ENCODE measurements at regions not wholly inside any gene's neighbourhood (a gene's known extent, or its start where the extent isn't known, plus 50 kb on each side); places are given as distances from the start of the nearest gene placed in this dataset.

- Histone ChIP-seq H3K18ac (ENCODE audit: extremely low read depth, low read length) (no peak overlapping the region), H3K9ac (replicated peaks in 1 of 4; ENCODE audit: extremely low read depth in 1 of 4, low read depth in 3 of 4, low read length in 3 of 4) (no peak overlapping the region), H4K5ac (ENCODE audit: insufficient read length, low read depth, low read length) (no peak overlapping the region), H3K4me2 (ENCODE audit: insufficient read depth in 1 of 2, low read depth in 2 of 2, low read length in 2 of 2) (no peak overlapping the region), H3K36me3 (ENCODE audit: control insufficient read depth in 2 of 4, insufficient read depth in 4 of 4, low read length in 3 of 4) (no peaks in the 10 kb centered on the region), H4K91ac (replicated peaks; ENCODE audit: insufficient read length, low read length) (no peak overlapping the region), H2BK15ac (ENCODE audit: low read length) (no peak overlapping the region), H3K9me3 (ENCODE audit: insufficient read depth in 2 of 2, low read depth in 1 of 2, low read length in 1 of 2) (no peaks in the 10 kb centered on the region), H2BK120ac (replicated peaks; ENCODE audit: low read depth, low read length) (no peak overlapping the region), H2BK5ac (ENCODE audit: low read depth, low read length) (no peak overlapping the region), H4K20me1 (replicated peaks in 1 of 2; ENCODE audit: control insufficient read depth in 1 of 2, insufficient read depth in 2 of 2, low read length in 2 of 2) (no peaks in the 10 kb centered on the region), H2AK5ac (ENCODE audit: low read depth, low read length) (no peak overlapping the region), H3K23me2 (ENCODE audit: low read depth, low read length) (no peaks in the 10 kb centered on the region), H3K56ac (replicated peaks; ENCODE audit: insufficient read length, low read depth, low read length) (no peak overlapping the region), H3K79me2 (ENCODE audit: control insufficient read depth in 1 of 2, insufficient read depth in 2 of 2, low read length in 2 of 2) (no peaks in the 10 kb centered on the region), H3K27me3 (replicated peaks in 1 of 4; ENCODE audit: control insufficient read depth in 3 of 4, extremely low read depth in 1 of 4, insufficient read depth in 3 of 4, low read length in 3 of 4) (no peaks in the 10 kb centered on the region), H2AFZ (ENCODE audit: low read length) (no peak overlapping the region), H3K4ac (replicated peaks; ENCODE audit: insufficient read length, low read depth, low read length) (no peak overlapping the region), H3K14ac (ENCODE audit: insufficient read length) (no peak overlapping the region), H3K27ac (ENCODE audit: low read depth, low read length) (no peak overlapping the region), H3K4me3 (ENCODE audit: extremely low read depth in 1 of 4, insufficient read depth in 2 of 4, low read depth in 3 of 4, low read length in 4 of 4) (no peak overlapping the region), H2BK20ac (ENCODE audit: low read length) (no peak overlapping the region), H2BK12ac (ENCODE audit: low read depth, low read length) (no peak overlapping the region), H3K23ac (ENCODE audit: insufficient read length) (no peak overlapping the region), H3K79me1 (ENCODE audit: low read depth, low read length) (no peaks in the 10 kb centered on the region), H3K4me1 (replicated peaks in 1 of 4; ENCODE audit: control insufficient read depth in 3 of 4, insufficient read depth in 4 of 4, low read length in 3 of 4) (no peaks in the 10 kb centered on the region), H4K8ac (ENCODE audit: extremely low read depth, insufficient read depth, low read length) (no peak overlapping the region)
- FAIRE-seq (no peak), DNase-seq (ENCODE audit: low read depth in 1 of 2, low spot score in 2 of 2) (no peak)
- no peak for TF ChIP-seq RAD21 (IDR thresholded peaks at IDR 0.05 in 1 of 2, conservative IDR thresholded peaks at IDR 0.05 in 1 of 2; ENCODE audit: low read depth in 2 of 2, low read length in 2 of 2)
- ChIA-PET POLR2A (ENCODE audit: partially characterized antibody) (no interaction called here), CTCF (ENCODE audit: partially characterized antibody) (interaction anchor here (0.6 kb wide), 1 partner anchor 12 kb away, joined by 3 read pairs; no protein-coding TSS in a partner anchor)
- WGBS, 2 experiments (ENCODE audit: extremely low coverage in 1 of 2, insufficient coverage in 1 of 2, insufficient read length in 1 of 2, insufficient replicate concordance in 2 of 2, low coverage in 1 of 2, low lambda C conversion rate in 2 of 2, missing lambda C conversion rate in 1 of 2), result 86% methylated on average over 1 of the region's 2 CpGs; no CpG with 5 or more reads in 1 of the 2 experiments
Measured at GRCh38 chr2:142757111-142757510, 120.4 kb upstream of the KYNU start.

All from H1 (cell line).